Common myeloid progenitor, CD34-positive (primary cell): ENCODE measurements at regions not wholly inside any gene's neighbourhood (a gene's known extent, or its start where the extent isn't known, plus 50 kb on each side); places are given as distances from the start of the nearest gene placed in this dataset.

Source experiments
- CTCF ChIA-PET: fragments of 350-600 bp; sonication (Branson Sonifier 250); formaldehyde crosslinking; loops from one replicate; lab custom pipeline; 2021; ENCODE audit warnings: antibody characterized with exemption; lab: Charles Lee
- POLR2A ChIA-PET: fragments of 350-600 bp; sonication (Branson Sonifier 250); formaldehyde crosslinking; loops from one replicate; lab custom pipeline; 2021; ENCODE audit warnings: antibody characterized with exemption; lab: Charles Lee
- DNase-seq, 3 donors: peaks; one replicate each; pipeline versions ENCODE4 v3.0.0 to v3.0.0-alpha.2; 2013
- H3K27ac ChIP-seq, 2 experiments: 1 replicate in 1 of 2; 2 replicates in 1 of 2; pipeline ENCODE4 v1.7.0; 2013; ENCODE audit warnings: inconsistent platforms in 2 of 2, low read length in 2 of 2, mild to moderate bottlenecking in 2 of 2, low read depth in 1 of 2, moderate library complexity in 1 of 2; ENCODE audit not compliant: severe bottlenecking in 2 of 2, insufficient read depth in 1 of 2, poor library complexity in 1 of 2
- H3K27me3 ChIP-seq, 5 experiments: replicated peaks in 2 of 5; 1 replicate in 3 of 5; 2 replicates in 2 of 5; pipeline versions ENCODE4 v1.6.1 to v1.7.0; 2013; ENCODE audit warnings: low read length in 4 of 5, mild to moderate bottlenecking in 2 of 5, moderate library complexity in 2 of 5, inconsistent platforms in 1 of 5; ENCODE audit not compliant: insufficient read depth in 5 of 5, control insufficient read depth in 4 of 5
- H3K36me3 ChIP-seq, 4 experiments: 1 replicate in 2 of 4; 2 replicates in 2 of 4; pipeline versions ENCODE4 v1.6.1 to v1.7.0; 2013; ENCODE audit warnings: low read length in 3 of 4, control low read depth in 1 of 4, mild to moderate bottlenecking in 1 of 4; ENCODE audit not compliant: control insufficient read depth in 4 of 4, insufficient read depth in 4 of 4
- H3K4me1 ChIP-seq, 4 experiments: 1 replicate in 3 of 4; 2 replicates in 1 of 4; pipeline versions ENCODE4 v1.6.1 to v1.7.1; 2013; ENCODE audit warnings: low read length in 3 of 4, mild to moderate bottlenecking in 3 of 4, control low read depth in 1 of 4, inconsistent platforms in 1 of 4, moderate library complexity in 1 of 4; ENCODE audit not compliant: control insufficient read depth in 4 of 4, insufficient read depth in 4 of 4; ENCODE audit errors: control extremely low read depth in 1 of 4
- H3K4me3 ChIP-seq, 7 experiments: 1 replicate in 4 of 7; 2 replicates in 3 of 7; pipeline versions ENCODE4 v1.5.1 to v1.7.0; 2013; ENCODE audit warnings: mild to moderate bottlenecking in 7 of 7, low read length in 6 of 7, moderate library complexity in 6 of 7, inconsistent platforms in 2 of 7, low read depth in 2 of 7, control low read depth in 1 of 7; ENCODE audit not compliant: insufficient read depth in 4 of 7, control insufficient read depth in 1 of 7; ENCODE audit errors: extremely low read depth in 1 of 7
- H3K9me3 ChIP-seq, 5 experiments: 1 replicate in 4 of 5; 2 replicates in 1 of 5; pipeline versions ENCODE4 v1.6.1 to v1.7.1; 2013; ENCODE audit warnings: low read length in 4 of 5, mild to moderate bottlenecking in 2 of 5, inconsistent platforms in 1 of 5, low read depth in 1 of 5, moderate library complexity in 1 of 5; ENCODE audit not compliant: control insufficient read depth in 4 of 5, insufficient read depth in 2 of 5; ENCODE audit errors: control extremely low read depth in 1 of 5
- WGBS: methylation state at CpG from one replicate; pipeline ENCODE4 v1.1.5; 2013; ENCODE audit not compliant: insufficient coverage; 5-methylcytosine and 5-hydroxymethylcytosine counted together

GRCh38 chr4:122249357-122249756 lies 97.2 kb downstream of the BLTP1 start:
- POLR2A ChIA-PET = no interaction called here
- Histone ChIP-seq H3K9me3 (no peaks in the 10 kb centered on the region), H3K36me3 (peaks cover 15 to 60% (median 39%) of the 10 kb centered on the region in 4 experiments), H3K4me1 (no peaks in the 10 kb centered on the region), H3K4me3 (no peak overlapping the region), H3K27ac (no peak overlapping the region), H3K27me3 (no peaks in the 10 kb centered on the region)
- CTCF ChIA-PET = interaction anchor here (0.9 to 1.6 kb wide), 2 partner anchors 9 to 349 kb away, joined by 3 read pairs; no protein-coding TSS in a partner anchor
- WGBS = 83% methylated on average over 1 of the region's 1 CpG
- no peak for DNase-seq

GRCh38 chr4:122252584-122252983 lies 100.5 kb downstream of the BLTP1 start:
- CTCF ChIA-PET = no interaction called here
- Histone ChIP-seq H3K9me3 (no peaks in the 10 kb centered on the region), H3K4me3 (no peak overlapping the region), H3K4me1 (no peaks in the 10 kb centered on the region), H3K27ac (no peak overlapping the region), H3K27me3 (no peaks in the 10 kb centered on the region), H3K36me3 (peaks cover 20 to 65% (median 39%) of the 10 kb centered on the region in 4 experiments)
- DNase-seq = no peak
- 97% methylated on average over 4 of the region's 4 CpGs for whole genome bisulfite sequencing
- POLR2A ChIA-PET = no interaction called here

- POLR2A ChIA-PET = no interaction called here
- CTCF ChIA-PET = no interaction called here
- Histone ChIP-seq H3K4me1 (no peaks in the 10 kb centered on the region), H3K36me3 (peaks cover 17 to 45% (median 32%) of the 10 kb centered on the region in 4 experiments), H3K9me3 (no peaks in the 10 kb centered on the region), H3K27me3 (no peaks in the 10 kb centered on the region), H3K27ac (no peak overlapping the region), H3K4me3 (no peak overlapping the region)
- no CpG with 5 or more reads among the region's 1 CpG for WGBS
- no peak for DNase-seq
Observed at GRCh38 chr4:122259849-122260248, 107.7 kb downstream of the BLTP1 start.

GRCh38 chr4:122276359-122276758 lies 102.5 kb upstream of the ADAD1 start:
- Histone ChIP-seq H3K27me3 (no peaks in the 10 kb centered on the region), H3K4me3 (no peak overlapping the region), H3K9me3 (no peaks in the 10 kb centered on the region), H3K36me3 (peaks cover 11 to 35% (median 24%) of the 10 kb centered on the region in 4 experiments), H3K27ac (no peak overlapping the region), H3K4me1 (no peaks in the 10 kb centered on the region)
- no CpG with 5 or more reads among the region's 1 CpG for WGBS
- ChIA-PET POLR2A (no interaction called here), CTCF (no interaction called here)
- DNase-seq = no peak

- H3K9me3 ChIP-seq = no peaks in the 10 kb centered on the region
- no peaks in the 10 kb centered on the region for H3K4me1 ChIP-seq
- no peak overlapping the region for H3K4me3 ChIP-seq
- CTCF ChIA-PET = no interaction called here
- WGBS = 100% methylated on average over 1 of the region's 1 CpG
- POLR2A ChIA-PET = no interaction called here
- DNase-seq = no peak
- peaks cover 3 to 30% (median 23%) of the 10 kb centered on the region in 4 experiments for H3K36me3 ChIP-seq
- H3K27me3 ChIP-seq = no peaks in the 10 kb centered on the region
- H3K27ac ChIP-seq = no peak overlapping the region
Observed at GRCh38 chr4:122278976-122279375, 99.8 kb upstream of the ADAD1 start.

- POLR2A ChIA-PET = no interaction called here
- WGBS = 100% methylated on average over 1 of the region's 2 CpGs
- peaks cover 3 to 30% (median 22%) of the 10 kb centered on the region in 4 experiments for H3K36me3 ChIP-seq
- CTCF ChIA-PET = no interaction called here
- H3K27ac ChIP-seq = no peak overlapping the region
- no peaks in the 10 kb centered on the region for H3K4me1 ChIP-seq
- H3K27me3 ChIP-seq = no peaks in the 10 kb centered on the region
- H3K9me3 ChIP-seq = no peaks in the 10 kb centered on the region
- H3K4me3 ChIP-seq = no peak overlapping the region
- no peak for DNase-seq
Observed at GRCh38 chr4:122279670-122280069, 99.1 kb upstream of the ADAD1 start.

- ChIA-PET POLR2A (no interaction called here), CTCF (no interaction called here)
- 100% methylated on average over 2 of the region's 2 CpGs for WGBS
- Histone ChIP-seq H3K27me3 (no peaks in the 10 kb centered on the region), H3K9me3 (no peaks in the 10 kb centered on the region), H3K27ac (no peak overlapping the region), H3K4me3 (no peak overlapping the region), H3K36me3 (peaks cover 0 to 25% (median 16%) of the 10 kb centered on the region in 4 experiments), H3K4me1 (no peaks in the 10 kb centered on the region)
- DNase-seq = peak in 1 of 3 donors; percentile 2
Observed at GRCh38 chr4:122285285-122285684, 93.5 kb upstream of the ADAD1 start.
